Right lung (tissue), 2 donors: ENCODE measurements at regions not wholly inside any gene's neighbourhood (a gene's known extent, or its start where the extent isn't known, plus 50 kb on each side); places are given as distances from the start of the nearest gene placed in this dataset.
A peak's percentile ranks its signal among the peaks of the same experiment; 100 is the strongest.
"Not testable (repeated sequence)": the region's sequence is repeated elsewhere in the genome, so short reads cannot be mapped to it uniquely, and the experiment has no call there.

Experiments
- DNase-seq, 2 donors: peaks; one replicate each; pipeline ENCODE4 v3.0.0-alpha.2; 2013

DNA sequence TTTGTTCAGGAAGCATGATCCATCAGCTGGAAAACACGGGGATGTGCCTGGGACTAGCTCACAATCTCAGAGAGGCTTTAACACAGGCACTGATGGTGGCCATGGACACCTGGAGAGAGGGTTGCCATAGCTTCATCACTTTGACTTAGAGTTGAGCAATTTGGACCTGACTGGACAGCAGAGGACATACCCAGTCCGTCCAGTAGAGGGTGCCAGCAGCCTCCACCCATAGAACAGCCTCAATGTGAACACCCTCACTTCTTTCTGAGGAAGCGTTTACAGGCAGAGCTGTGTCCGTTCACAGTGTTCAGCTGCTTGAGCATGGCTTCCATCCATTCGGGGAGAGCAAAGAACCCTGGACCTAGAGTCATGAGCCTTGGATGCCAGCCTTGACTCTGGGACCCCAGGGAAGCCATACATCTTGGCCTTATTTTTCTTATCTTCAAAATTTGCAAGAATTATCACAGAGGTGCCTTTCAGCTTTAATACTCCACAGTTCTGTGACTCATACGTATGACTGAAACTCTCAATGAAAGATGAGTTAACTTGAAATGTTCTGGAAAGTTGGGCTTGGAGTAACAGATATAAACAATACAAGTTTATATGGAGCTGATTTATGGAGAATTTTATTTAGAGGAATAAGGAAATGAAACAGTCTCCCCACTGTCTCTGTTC lies 302.9 kb upstream of the PODXL start:
- peak in 1 of 2 donors; percentile 32 for DNase-seq

DNA sequence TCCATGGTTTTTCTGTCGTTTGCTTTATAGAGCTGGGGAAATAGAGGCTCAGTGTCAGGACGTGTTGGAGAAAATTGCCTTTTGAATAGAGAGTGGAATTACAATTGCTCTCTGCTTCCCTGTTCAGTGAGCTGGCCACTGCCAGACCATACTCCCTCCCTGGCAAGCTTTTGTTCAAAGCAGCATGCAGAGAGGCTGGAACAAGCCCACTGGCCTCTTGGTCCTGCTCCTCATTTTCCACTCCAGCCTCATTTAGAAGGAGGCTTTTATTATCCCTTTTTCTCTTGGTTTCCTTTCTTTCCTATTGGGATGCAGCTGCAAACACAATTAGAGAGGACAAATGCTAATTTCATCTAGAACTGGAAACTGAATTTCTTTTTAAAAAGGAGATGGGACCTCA lies 302.2 kb upstream of the PODXL start:
- DNase-seq: no peak

GRCh38 chr7:131849472-131849871 lies 293.0 kb upstream of the PODXL start:
- no peak for DNase-seq

DNA sequence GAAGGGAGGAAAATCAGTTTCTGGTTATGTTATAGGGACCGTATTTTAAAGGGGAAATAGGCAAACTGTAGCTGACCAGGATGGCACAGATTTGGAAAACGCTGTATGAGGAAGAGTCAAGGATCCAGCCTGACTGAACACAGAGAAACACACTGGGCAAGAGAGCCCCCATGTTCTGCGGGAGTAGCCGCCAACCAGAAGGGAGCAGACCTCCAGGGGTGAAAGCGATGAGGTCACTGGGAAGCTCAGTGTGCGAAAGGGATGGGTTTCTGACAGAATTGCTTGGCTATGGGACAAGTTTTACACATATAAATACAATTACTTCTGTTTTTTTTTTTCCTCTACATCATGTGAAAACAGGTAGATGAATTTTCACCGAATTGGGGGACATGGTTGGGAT lies 291.6 kb upstream of the PODXL start:
- DNase-seq: no peak

- no peak for DNase-seq
Measured at GRCh38 chr7:131845573-131846314, 289.3 kb upstream of the PODXL start.

DNA sequence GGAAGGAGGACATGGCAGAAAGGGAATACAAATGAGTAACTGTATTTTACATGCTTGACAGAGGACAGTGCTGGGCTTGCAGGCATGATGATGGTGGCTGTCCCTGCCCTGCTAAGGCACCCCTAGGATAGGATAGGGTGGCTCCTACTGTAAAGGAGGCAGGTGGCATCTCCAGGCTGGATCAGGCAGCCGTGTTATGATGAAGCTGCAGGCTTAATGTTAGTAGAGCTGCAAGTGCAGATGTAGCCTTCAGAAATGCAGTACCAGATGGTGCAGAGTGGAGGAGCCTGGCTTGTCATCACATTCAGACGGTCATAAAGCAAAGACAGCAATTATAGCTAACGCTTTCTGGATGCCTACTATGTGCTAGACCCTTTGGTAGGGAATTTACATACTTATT lies 287.9 kb upstream of the PODXL start:
- DNase-seq: no peak

GRCh38 chr7:131843898-131844331 lies 287.5 kb upstream of the PODXL start:
- DNase-seq: peak; percentile 57 to 60

DNA sequence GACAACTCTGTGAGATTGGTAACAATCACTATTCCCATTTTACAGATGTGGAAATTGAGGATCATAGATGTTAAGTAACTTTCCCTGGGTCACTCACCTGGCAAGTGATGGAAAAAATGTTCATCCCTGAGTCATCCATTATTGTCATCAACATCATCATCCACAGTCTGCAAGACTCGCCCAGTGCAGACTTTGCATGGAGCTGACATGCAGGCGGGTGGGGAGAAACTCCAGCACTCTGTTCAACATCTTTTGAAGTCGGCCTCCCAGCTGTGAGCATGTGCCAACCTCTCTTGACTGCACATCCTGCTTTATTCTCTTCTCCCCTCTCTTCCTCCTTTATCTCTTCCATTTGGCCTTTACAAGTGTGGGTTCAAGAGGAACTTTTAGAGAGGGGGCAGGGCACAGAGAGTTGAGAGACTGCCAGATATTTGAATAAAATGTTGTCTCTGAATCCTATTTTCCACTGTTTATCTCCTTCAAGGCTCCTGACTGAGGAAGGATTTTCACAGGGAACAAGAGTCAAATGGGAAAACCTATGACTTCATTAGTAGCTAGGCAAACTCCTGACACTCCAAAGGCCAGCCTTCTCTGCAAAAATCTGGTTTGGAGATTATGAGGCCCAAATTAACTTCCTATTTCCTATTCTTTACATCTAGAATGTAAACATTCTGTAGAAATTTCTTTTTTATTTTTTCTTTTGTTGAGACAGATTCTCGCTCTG lies 283.7 kb upstream of the PODXL start:
- no peak for DNase-seq

DNA sequence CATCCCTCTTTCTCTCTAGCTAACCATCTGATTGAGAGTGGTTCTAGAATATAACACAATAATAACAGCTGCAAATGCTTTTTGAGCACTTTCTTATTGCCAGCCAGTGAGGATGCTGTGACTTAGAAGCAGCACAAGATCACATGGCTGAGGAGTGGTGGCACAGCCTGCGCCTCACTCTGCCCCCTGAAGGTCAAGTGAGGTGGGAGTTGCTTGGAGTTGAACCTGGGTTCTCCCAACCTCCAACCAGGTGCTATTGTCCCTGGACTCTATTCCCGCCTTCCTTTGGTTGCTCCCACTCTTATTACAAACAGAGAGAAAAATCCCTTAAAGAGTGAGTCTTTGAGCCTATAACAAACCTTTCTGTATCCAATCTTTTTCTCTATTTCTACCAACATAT lies 280.3 kb upstream of the PODXL start:
- DNase-seq: no peak

DNA sequence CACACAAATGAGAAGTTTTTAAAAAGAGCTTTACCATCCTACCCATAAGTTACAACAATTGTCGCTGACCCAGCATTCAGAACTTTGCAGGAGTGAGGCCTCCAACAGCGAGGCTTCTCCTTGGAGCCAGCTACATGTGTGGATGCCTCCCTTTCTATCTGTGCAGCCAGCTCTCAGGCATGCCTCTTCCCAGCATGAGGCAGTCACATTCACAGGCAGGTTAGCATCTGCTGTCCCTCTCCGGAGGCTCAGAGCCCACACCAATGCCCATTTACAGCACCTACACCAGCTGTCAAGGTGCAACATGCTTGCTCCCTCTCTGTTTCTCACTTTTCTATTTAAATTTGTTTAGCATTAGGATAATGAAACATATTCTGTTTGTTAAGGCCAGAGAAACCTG lies 278.7 kb upstream of the PODXL start:
- DNase-seq: no peak

GRCh38 chr7:131830681-131831080 lies 274.3 kb upstream of the PODXL start:
- no peak for DNase-seq

DNA sequence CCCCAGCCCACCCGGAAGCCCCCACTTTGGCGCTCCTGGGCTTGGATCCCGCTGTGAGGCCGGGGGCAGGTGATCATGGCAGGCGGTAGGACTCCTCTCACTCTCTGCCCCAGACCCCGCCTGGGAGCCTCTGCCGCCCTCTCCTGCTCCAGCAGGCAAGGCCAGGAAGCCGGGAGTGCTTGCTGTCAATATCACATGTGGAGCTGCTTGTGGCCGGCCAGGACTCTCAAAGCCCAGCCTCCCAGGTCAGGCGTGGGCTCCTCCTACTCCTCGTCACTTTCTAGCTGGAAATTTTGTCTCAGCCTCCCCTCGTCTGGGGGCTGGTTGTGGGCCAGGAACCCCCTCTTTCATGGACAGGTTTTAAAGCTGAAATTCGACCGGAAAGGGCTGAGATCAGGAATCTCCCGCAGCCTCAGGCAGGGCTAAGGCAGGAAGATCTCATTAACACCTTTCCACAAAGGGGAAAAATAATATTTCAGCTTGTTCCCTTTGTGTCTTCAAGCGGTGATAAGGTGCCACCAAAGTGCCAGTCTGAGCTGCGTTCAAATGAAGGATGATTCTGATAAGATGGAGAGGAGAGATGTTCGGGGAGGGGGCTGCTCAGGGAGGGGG lies 273.6 kb upstream of the PODXL start:
- DNase-seq: no peak

GRCh38 chr7:131827421-131827820 lies 271.0 kb upstream of the PODXL start:
- no peak for DNase-seq

GRCh38 chr7:131826960-131827359 lies 270.5 kb upstream of the PODXL start:
- no peak for DNase-seq

DNA sequence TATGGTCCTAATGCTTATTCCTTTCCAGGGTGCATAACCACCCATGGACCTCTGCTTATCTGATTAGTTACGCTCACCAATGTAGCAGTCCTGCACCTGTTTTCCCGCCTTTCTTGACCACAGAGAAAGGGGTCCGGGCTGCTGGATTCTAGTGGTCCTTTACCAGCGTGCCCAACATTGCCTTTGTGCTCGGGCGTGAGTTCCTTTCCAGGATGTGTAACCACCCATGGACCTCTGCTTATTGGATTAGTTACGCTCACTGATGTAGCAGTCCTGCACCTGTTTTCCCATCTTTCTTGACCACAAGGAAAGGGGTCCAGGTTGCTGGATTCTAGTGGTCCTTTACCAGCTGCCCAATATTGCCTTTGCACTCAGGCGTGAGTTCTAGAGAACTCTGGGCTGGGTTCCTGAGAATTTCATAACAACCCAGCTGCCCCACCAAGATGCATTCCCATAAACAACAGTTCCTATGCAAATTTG lies 267.6 kb upstream of the PODXL start:
- DNase-seq: not testable (repeated sequence)

DNA sequence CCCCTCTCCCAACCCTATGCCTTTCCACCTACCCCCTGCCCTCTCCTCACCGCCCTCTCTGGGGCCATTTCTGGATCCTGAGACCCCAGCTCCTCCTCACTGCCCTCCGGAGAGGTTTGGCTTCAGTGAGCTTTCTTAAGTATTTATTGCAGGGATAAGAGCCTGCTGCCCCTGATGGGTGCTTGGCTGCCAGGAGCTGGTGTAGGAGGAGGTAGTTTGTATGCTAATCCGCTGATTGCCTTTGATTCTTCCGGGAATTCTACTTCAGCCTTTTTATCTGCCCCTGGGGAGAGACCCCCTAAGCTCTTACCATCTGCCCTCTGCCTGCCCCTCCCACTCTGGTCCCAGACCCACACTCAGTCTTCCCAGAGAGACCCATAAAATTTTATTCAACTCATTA lies 263.5 kb upstream of the PODXL start:
- DNase-seq: no peak

DNA sequence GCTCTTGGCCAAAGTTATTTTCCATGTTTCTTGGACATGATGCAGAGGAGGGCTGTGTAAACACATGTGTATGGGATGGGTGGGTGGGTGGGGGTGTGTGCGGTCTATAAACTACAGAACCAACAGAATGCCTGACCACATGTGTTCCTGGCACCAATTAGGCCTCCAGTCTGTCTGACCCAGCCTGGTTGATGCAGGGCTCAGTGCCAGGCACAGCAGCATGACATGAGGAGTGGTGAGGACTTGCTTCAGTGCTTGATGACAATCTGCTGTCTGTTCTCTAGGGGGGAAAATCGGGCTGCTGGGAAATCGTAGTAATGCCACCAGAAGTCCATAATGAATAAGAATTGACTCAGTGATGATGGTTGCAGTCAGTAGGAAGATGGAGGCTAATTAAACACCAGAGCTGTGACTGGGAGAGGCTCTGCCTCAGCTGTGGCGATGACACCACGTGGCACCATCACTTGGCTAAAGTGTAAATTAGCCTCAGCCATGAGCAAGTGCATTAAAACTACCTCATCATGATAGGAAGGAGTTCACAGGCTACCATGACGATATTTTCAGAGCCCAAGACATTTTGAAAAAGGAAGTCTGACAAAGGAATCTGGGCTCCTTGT lies 260.1 kb upstream of the PODXL start:
- no peak for DNase-seq

GRCh38 chr7:131808736-131809135 lies 252.3 kb upstream of the PODXL start:
- DNase-seq: no peak

GRCh38 chr7:131808156-131808555 lies 251.7 kb upstream of the PODXL start:
- not testable (repeated sequence) for DNase-seq

DNA sequence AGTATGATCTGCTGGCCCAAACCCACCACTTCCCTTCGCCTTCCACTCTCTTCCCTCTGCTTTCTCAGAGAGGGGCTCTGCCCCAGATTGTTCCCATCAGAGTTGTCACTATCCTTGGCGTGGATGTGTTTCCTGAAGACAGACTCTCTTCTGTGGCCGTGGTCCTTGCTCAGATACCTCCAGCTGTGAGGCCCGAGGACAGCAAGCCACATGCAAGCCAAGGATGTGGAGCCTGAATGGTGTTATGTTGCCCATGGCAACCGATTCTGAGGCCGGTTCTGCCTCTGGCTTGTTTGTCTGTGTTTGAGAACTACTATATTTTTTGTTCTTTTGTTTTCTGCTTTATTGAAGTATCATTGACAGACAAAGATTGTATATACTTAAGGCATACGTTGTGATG lies 247.4 kb upstream of the PODXL start:
- no peak for DNase-seq

- no peak for DNase-seq
Measured at GRCh38 chr7:131802195-131802864, 245.9 kb upstream of the PODXL start.
